Stomach (tissue), 4 donors: ENCODE measurements at regions not wholly inside any gene's neighbourhood (a gene's known extent, or its start where the extent isn't known, plus 50 kb on each side); places are given as distances from the start of the nearest gene placed in this dataset.

ENCODE experiments used
- EP300 ChIP-seq: sonication (generic); formaldehyde crosslinking; IDR thresholded peaks from one replicate; pipeline ENCODE4 v1.6.1; 2017; ENCODE audit warnings: antibody characterized with exemption
- POLR2A ChIP-seq, 4 donors: fragments of 450-650 bp; IDR thresholded peaks; one replicate each; pipeline ENCODE4 v1.6.1; 2016; ENCODE audit warnings: antibody characterized with exemption in 4 of 4, control low read depth in 2 of 4, mild to moderate bottlenecking in 1 of 4, moderate library complexity in 1 of 4
- POLR2AphosphoS5 ChIP-seq, 3 donors: sonication (generic); formaldehyde crosslinking; IDR thresholded peaks; one replicate each; pipeline ENCODE4 v1.6.1; 2016; ENCODE audit warnings: antibody characterized with exemption in 3 of 3
- TF ChIP-seq, protein P1 (sequence below), 7 experiments: fragments of 450-650 bp in 4 of 7; fragments of 200-600 bp in 3 of 7; sonication (generic) in 3 of 7; IDR thresholded peaks; one replicate each; pipeline ENCODE4 v1.5.1; 2016 to 2019; ENCODE audit warnings: antibody characterized with exemption in 7 of 7, control low read depth in 2 of 7, mild to moderate bottlenecking in 1 of 7

- TF ChIP-seq, protein P1, sequence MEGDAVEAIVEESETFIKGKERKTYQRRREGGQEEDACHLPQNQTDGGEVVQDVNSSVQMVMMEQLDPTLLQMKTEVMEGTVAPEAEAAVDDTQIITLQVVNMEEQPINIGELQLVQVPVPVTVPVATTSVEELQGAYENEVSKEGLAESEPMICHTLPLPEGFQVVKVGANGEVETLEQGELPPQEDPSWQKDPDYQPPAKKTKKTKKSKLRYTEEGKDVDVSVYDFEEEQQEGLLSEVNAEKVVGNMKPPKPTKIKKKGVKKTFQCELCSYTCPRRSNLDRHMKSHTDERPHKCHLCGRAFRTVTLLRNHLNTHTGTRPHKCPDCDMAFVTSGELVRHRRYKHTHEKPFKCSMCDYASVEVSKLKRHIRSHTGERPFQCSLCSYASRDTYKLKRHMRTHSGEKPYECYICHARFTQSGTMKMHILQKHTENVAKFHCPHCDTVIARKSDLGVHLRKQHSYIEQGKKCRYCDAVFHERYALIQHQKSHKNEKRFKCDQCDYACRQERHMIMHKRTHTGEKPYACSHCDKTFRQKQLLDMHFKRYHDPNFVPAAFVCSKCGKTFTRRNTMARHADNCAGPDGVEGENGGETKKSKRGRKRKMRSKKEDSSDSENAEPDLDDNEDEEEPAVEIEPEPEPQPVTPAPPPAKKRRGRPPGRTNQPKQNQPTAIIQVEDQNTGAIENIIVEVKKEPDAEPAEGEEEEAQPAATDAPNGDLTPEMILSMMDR (IDR thresholded peaks at IDR 0.05), result no peak
- TF ChIP-seq POLR2A (IDR thresholded peaks at IDR 0.05) (no peak), POLR2AphosphoS5 (IDR thresholded peaks at IDR 0.05) (no peak), EP300 (no peak)
Measured at GRCh38 chr10:109783286-109783685, 140.0 kb downstream of the XPNPEP1 start.
